GM10266 (cell line): ENCODE measurements at regions not wholly inside any gene's neighbourhood (a gene's known extent, or its start where the extent isn't known, plus 50 kb on each side); places are given as distances from the start of the nearest gene placed in this dataset.

Experiments used
- DNase-seq: peaks from one replicate; pipeline ENCODE4 v3.0.0; 2012; ENCODE audit errors: extremely low spot score
- TF ChIP-seq, protein P1 (sequence below): IDR thresholded peaks from 2 replicates; pipeline ENCODE4 v1.5.1; 2012; ENCODE audit warnings: mild to moderate bottlenecking, low read depth; ENCODE audit not compliant: control insufficient read depth, insufficient read depth; ENCODE audit errors: missing control alignments

DNA sequence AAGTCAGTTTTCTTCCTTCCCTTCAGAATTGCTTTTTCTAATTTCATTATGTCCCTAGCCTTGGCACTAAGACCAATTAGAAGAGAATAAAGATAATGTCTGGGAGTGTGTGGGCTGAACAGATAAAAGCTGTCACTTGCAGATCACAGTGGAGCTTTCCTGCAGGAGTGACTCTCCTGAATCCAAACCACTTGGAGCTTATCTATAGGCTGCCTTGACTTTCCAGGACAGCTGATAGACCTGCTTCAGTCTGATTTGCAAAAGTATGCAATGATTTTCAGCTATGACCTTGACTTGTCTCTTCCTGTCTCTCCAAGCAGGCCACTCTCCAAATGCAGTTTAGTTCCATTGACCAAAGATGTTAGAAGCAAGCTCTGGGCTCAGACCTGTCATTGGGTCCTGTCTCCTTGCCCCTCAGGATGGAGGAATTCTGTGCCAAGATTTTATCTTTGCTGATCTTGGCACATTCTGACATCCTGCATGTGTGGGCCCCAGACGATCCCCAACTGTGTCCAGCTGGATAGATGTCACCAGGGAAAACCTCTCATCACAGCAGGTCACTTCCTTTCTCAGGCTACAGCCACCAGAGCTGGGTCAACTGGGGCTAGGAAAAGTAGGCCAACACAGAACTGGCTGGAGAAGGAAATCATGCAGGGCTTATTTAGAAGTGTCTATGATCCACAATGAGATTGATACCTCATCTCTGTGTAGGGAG is 120.9 kb upstream of the ZNF438 start:
- DNase-seq, result no peak
- TF ChIP-seq, protein P1, sequence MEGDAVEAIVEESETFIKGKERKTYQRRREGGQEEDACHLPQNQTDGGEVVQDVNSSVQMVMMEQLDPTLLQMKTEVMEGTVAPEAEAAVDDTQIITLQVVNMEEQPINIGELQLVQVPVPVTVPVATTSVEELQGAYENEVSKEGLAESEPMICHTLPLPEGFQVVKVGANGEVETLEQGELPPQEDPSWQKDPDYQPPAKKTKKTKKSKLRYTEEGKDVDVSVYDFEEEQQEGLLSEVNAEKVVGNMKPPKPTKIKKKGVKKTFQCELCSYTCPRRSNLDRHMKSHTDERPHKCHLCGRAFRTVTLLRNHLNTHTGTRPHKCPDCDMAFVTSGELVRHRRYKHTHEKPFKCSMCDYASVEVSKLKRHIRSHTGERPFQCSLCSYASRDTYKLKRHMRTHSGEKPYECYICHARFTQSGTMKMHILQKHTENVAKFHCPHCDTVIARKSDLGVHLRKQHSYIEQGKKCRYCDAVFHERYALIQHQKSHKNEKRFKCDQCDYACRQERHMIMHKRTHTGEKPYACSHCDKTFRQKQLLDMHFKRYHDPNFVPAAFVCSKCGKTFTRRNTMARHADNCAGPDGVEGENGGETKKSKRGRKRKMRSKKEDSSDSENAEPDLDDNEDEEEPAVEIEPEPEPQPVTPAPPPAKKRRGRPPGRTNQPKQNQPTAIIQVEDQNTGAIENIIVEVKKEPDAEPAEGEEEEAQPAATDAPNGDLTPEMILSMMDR, result no peak

GRCh38 chr10:31153161-31153560 is 121.5 kb upstream of the ZNF438 start:
- no peak for DNase-seq
- TF ChIP-seq, protein P1, result no peak

- no peak for DNase-seq
- TF ChIP-seq, protein P1, result no peak
Observed at GRCh38 chr10:31153692-31154091, 122.0 kb upstream of the ZNF438 start.

DNA sequence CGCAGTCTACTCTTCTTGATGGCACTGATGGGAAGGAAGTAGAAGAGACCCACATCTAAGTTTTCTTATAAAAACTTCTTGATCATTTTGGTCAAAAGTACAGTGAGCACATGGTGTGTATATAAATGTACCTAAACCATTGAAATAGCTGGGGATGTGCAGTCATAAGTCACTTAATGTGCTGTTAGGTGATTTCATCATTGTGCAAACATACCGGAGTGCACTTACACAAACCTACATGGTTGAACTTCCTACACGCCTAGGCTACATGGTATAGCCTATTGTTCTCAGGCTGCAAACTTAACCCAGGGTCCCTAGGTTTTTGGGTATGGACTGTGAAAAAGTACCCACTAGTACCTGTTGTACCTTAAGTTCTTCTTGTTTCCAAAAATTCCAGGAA is 123.3 kb upstream of the ZNF438 start:
- TF ChIP-seq, protein P1, result no peak

DNA sequence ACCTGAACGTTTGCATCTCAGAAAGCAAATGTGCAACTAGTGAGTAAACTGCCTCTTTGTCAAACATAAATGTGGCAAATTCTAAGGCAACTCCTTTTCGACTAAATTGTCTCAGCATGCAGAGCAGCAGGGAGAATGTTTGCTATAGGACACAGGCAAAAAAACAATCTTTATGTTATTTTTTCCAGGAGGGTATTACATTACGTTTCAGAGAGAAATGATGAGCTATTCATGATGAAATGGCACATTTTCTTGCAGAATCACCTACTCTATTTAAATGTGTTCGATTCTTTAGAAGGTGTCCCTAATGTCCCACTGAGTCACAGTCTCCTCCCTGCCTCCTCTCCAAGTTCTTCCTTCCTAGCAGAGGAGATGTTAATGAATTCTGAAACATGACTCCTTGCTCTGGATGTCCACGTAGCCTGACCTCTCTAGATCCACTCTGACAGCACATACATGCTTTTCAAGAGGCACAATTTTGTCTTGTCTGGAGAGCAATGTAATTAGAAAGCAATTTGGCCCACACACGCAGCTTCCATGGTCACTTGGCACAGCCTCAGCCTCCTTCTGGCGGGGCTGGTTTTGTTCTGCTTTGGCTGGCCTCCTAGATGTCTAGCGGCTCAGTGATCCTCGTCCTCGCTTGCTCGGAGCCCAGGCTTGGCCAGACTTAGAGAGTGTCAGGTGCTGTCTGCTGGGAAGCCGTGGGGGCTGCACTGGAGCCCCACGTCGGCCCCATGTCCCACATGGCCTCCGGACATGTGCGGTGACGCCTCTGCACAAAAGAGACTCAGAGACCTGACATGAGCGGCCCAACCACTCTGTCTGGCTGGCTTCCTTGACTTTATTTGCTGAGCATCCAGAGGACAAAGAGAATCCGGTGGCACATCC is 125.7 kb upstream of the ZNF438 start:
- no peak for DNase-seq
- TF ChIP-seq, protein P1, result no peak

More for the DNA sequence above, 123.3 kb upstream of the ZNF438 start:
- no peak for DNase-seq

- TF ChIP-seq, protein P1, result no peak
- DNase-seq, result no peak
Observed at GRCh38 chr10:31158011-31158658, 126.5 kb upstream of the ZNF438 start.

DNA sequence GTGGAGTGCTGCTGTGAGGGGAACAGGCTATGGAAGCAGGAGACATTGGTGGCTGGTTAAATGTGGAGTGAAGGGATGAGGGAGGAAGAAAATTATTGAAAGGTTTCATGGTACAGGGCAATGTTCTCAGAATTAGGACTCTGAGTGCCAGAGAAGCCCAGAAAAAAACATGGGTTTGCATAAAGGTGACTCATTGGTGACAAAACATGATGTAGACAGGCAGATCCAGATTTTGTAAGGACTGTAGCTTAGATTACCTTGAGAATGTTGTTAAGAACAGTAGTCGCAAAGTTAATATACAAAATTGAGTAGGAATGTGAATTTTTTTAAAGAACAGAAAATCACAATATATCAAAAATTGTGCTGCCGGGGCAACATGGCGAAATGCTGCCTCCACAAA is 134.9 kb upstream of the ZNF438 start:
- TF ChIP-seq, protein P1, result no peak
- DNase-seq, result no peak
